ENCODE measurements at regions not wholly inside any gene's neighbourhood (a gene's known extent, or its start where the extent isn't known, plus 50 kb on each side); places are given as distances from the start of the nearest gene placed in this dataset.

- DNase-seq (ENCODE audit: low spot score), result no peak
These were observed 491.8 kb downstream of the ETS1 start for GRCh38 chr11:128095466-128095981.

- DNase-seq (ENCODE audit: low spot score), result no peak
These were observed 493.7 kb downstream of the ETS1 start for GRCh38 chr11:128093689-128094088.

GRCh38 chr11:128089962-128090361 lies 497.4 kb downstream of the ETS1 start:
- no peak for DNase-seq (ENCODE audit: low spot score)

GRCh38 chr11:128086794-128087193 lies 500.6 kb downstream of the ETS1 start:
- no peak for DNase-seq (ENCODE audit: low spot score)

- DNase-seq (ENCODE audit: low spot score), result no peak
These were observed 502.1 kb downstream of the ETS1 start for GRCh38 chr11:128085276-128085675.

GRCh38 chr11:128082574-128082973 lies 504.8 kb downstream of the ETS1 start:
- no peak for DNase-seq (ENCODE audit: low spot score)

GRCh38 chr11:128069665-128070064 lies 517.7 kb downstream of the ETS1 start:
- DNase-seq (ENCODE audit: low spot score), result no peak

- no peak for DNase-seq (ENCODE audit: low spot score)
These were observed 519.6 kb downstream of the ETS1 start for GRCh38 chr11:128067780-128068179.

GRCh38 chr11:128066399-128066798 lies 521.0 kb downstream of the ETS1 start:
- DNase-seq (ENCODE audit: low spot score), result no peak

GRCh38 chr11:128061281-128061871 lies 526.0 kb downstream of the ETS1 start:
- no peak for DNase-seq (ENCODE audit: low spot score)

- DNase-seq (ENCODE audit: low spot score), result no peak
These were observed 528.7 kb downstream of the ETS1 start for GRCh38 chr11:128058580-128059208.

GRCh38 chr11:128057786-128058395 lies 529.5 kb downstream of the ETS1 start:
- DNase-seq (ENCODE audit: low spot score), result no peak

- no peak for DNase-seq (ENCODE audit: low spot score)
These were observed 531.7 kb downstream of the ETS1 start for GRCh38 chr11:128055576-128056217.

GRCh38 chr11:128053981-128054931 lies 533.1 kb downstream of the ETS1 start:
- no peak for DNase-seq (ENCODE audit: low spot score)

GRCh38 chr11:128052912-128053641 lies 534.3 kb downstream of the ETS1 start:
- no peak for DNase-seq (ENCODE audit: low spot score)

- DNase-seq (ENCODE audit: low spot score), result no peak
These were observed 539.2 kb downstream of the ETS1 start for GRCh38 chr11:128048121-128048520.

GRCh38 chr11:128047026-128047425 lies 540.3 kb downstream of the ETS1 start:
- DNase-seq (ENCODE audit: low spot score), result no peak

GRCh38 chr11:128046213-128046612 lies 541.1 kb downstream of the ETS1 start:
- no peak for DNase-seq (ENCODE audit: low spot score)

- DNase-seq (ENCODE audit: low spot score), result no peak
These were observed 542.1 kb downstream of the ETS1 start for GRCh38 chr11:128045094-128045725.

- DNase-seq (ENCODE audit: low spot score), result no peak
These were observed 545.0 kb downstream of the ETS1 start for GRCh38 chr11:128042290-128042751.
